Stimulated activated CD8-positive, alpha-beta memory T cell treated with anti-CD3 and anti-CD28 coated beads, Interleukin-2, amount 100 ng/mL, for 48 hours (primary cell): ENCODE measurements at regions not wholly inside any gene's neighbourhood (a gene's known extent, or its start where the extent isn't known, plus 50 kb on each side); places are given as distances from the start of the nearest gene placed in this dataset.

Experiments used
- DNase-seq, 2 donors: peaks; one replicate each; pipeline ENCODE4 v3.0.0-alpha.2; 2020; ENCODE audit warnings: low read depth in 2 of 2

GRCh38 chr2:2871480-2872308 lies 505.9 kb downstream of the EIPR1 start:
- DNase-seq: no peak

GRCh38 chr2:2870106-2870505 lies 507.5 kb downstream of the EIPR1 start:
- DNase-seq: no peak

GRCh38 chr2:2869553-2869952 lies 508.1 kb downstream of the EIPR1 start:
- DNase-seq: no peak

- no peak for DNase-seq
Observed at GRCh38 chr2:2868085-2868484, 509.5 kb downstream of the EIPR1 start.

- no peak for DNase-seq
Observed at GRCh38 chr2:2867397-2867979, 510.1 kb downstream of the EIPR1 start.

GRCh38 chr2:2866459-2866858 lies 511.2 kb downstream of the EIPR1 start:
- DNase-seq: no peak

- no peak for DNase-seq
Observed at GRCh38 chr2:2862386-2862785, 515.2 kb downstream of the EIPR1 start.

- no peak for DNase-seq
Observed at GRCh38 chr2:2861666-2862240, 515.9 kb downstream of the EIPR1 start.

- DNase-seq: no peak
Observed at GRCh38 chr2:2860589-2861300, 516.9 kb downstream of the EIPR1 start.

- DNase-seq: no peak
Observed at GRCh38 chr2:2859732-2860131, 517.9 kb downstream of the EIPR1 start.

GRCh38 chr2:2859164-2859563 lies 518.5 kb downstream of the EIPR1 start:
- no peak for DNase-seq

GRCh38 chr2:2856723-2857415 lies 520.7 kb downstream of the EIPR1 start:
- no peak for DNase-seq

GRCh38 chr2:2855297-2855696 lies 522.3 kb downstream of the EIPR1 start:
- no peak for DNase-seq

GRCh38 chr2:2853346-2853745 lies 522.3 kb upstream of the MYT1L start:
- DNase-seq: no peak

GRCh38 chr2:2851806-2852777 lies 521.0 kb upstream of the MYT1L start:
- DNase-seq: no peak

- no peak for DNase-seq
Observed at GRCh38 chr2:2851316-2851715, 520.2 kb upstream of the MYT1L start.

- no peak for DNase-seq
Observed at GRCh38 chr2:2850859-2851258, 519.8 kb upstream of the MYT1L start.

GRCh38 chr2:2850218-2850755 lies 519.2 kb upstream of the MYT1L start:
- DNase-seq: no peak

GRCh38 chr2:2849464-2850217 lies 518.6 kb upstream of the MYT1L start:
- no peak for DNase-seq
